ENCODE measurements at regions not wholly inside any gene's neighbourhood (a gene's known extent, or its start where the extent isn't known, plus 50 kb on each side); places are given as distances from the start of the nearest gene placed in this dataset.

DNA sequence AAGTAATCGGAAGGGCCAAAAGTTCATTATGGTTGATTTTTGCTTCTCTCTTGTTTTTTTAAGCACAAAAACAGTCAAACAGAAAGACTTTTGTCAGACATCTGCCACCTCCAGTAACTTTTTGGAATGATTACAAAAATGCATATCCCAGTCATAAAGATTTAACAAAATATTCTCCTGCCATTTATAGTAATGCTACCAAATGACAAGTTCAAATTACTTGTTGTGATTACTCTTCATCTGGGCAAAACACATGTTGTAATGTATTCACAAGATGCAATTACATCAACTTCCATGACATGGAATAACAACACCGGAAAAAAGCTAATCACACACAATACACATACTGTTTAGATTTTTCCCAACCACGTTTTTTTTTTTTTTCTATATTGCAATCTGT is 1017.5 kb upstream of the TENM4 start:
- no peak for DNase-seq (ENCODE audit: extremely low read depth, low read depth)
- H3K4me3 ChIP-seq (replicated peaks; ENCODE audit: low read depth, low read length) = no peak overlapping the region
- TF ChIP-seq, protein P1, sequence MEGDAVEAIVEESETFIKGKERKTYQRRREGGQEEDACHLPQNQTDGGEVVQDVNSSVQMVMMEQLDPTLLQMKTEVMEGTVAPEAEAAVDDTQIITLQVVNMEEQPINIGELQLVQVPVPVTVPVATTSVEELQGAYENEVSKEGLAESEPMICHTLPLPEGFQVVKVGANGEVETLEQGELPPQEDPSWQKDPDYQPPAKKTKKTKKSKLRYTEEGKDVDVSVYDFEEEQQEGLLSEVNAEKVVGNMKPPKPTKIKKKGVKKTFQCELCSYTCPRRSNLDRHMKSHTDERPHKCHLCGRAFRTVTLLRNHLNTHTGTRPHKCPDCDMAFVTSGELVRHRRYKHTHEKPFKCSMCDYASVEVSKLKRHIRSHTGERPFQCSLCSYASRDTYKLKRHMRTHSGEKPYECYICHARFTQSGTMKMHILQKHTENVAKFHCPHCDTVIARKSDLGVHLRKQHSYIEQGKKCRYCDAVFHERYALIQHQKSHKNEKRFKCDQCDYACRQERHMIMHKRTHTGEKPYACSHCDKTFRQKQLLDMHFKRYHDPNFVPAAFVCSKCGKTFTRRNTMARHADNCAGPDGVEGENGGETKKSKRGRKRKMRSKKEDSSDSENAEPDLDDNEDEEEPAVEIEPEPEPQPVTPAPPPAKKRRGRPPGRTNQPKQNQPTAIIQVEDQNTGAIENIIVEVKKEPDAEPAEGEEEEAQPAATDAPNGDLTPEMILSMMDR (IDR thresholded peaks at IDR 0.05; ENCODE audit: low read depth, low read length, missing control alignments) = no peak

DNA sequence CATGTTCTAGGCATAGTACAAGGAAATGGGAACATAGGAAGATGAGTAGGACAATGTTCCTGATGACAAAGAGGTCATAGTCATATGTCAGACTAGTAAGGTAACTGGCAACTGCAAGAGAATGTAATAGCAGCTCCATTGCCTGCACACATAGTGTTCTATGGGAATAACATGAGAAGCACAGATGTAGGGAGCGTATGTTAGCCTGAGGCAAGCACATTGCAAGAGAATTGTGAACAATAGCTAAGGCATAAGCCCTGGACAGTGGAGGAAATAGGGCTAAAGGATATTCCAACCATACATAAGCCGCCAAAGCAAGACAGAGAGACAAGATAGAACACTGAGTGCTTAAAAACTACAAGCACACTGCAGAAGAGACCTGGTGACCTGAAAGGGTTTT is 1017.0 kb upstream of the TENM4 start:
- TF ChIP-seq, protein P1 (IDR thresholded peaks at IDR 0.05; ENCODE audit: low read depth, low read length, missing control alignments) = no peak
- no peak overlapping the region for H3K4me3 ChIP-seq (replicated peaks; ENCODE audit: low read depth, low read length)
- DNase-seq (ENCODE audit: extremely low read depth, low read depth) = no peak

DNA sequence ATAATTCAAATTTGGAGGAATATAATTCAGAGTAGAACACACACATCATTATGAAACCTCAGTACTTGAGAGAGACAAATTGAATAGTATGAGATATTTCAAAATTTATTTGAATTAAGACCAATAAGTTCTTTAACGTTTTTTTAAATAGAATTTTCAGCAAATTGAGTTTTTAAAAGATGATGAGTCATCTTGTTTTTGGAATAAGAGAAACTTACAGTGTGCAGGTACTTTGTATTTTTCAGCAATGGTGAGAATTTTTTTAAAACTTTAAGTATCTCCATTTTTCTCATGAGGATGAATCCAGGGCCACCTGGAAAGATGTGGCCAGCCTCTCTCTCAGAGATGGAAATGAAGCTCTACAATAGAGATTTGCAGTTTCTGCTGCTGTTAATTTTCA is 1015.0 kb upstream of the TENM4 start:
- H3K4me3 ChIP-seq (replicated peaks; ENCODE audit: low read depth, low read length) = no peak overlapping the region
- DNase-seq (ENCODE audit: extremely low read depth, low read depth) = no peak
- TF ChIP-seq, protein P1 (IDR thresholded peaks at IDR 0.05; ENCODE audit: low read depth, low read length, missing control alignments) = no peak

DNA sequence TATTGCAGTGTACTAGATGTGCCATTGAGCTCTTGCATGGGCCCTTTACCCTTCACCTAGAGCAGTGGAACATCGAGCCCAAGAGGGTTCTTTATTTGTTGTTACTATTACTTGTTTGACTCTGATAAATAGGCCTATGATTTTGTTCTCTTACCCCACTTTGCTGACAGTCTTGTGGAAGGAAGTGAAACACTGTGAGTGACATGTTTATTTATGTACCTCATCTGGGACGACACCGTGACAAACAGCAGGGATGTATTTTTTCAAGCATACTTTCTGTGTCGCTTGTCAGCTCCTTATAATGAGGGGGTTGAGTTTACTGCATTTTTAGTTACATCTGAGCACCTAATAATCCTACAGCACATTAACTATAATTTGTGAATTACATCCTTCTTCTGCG is 1010.3 kb upstream of the TENM4 start:
- DNase-seq (ENCODE audit: extremely low read depth, low read depth) = no peak
- H3K4me3 ChIP-seq (replicated peaks; ENCODE audit: low read depth, low read length) = no peak overlapping the region
- TF ChIP-seq, protein P1 (IDR thresholded peaks at IDR 0.05; ENCODE audit: low read depth, low read length, missing control alignments) = no peak

DNA sequence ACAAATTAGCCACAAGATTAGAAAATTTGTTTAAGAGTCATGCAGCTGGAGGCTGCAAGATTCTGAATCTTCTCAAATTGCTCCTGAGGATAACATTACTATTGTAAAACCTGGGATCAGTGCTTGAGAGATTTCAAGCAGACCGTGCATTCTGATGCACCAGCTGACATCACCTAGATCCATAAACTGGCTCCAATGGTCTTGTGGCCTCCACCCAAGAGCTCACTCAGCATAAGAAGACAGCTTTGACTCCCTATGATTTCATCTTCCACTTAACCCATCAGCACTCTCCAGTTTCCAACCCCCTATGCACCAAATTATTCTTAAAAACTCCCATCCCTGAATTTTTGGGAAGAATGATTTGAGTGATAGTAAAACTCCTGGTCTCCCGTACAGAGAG is 1007.9 kb upstream of the TENM4 start:
- TF ChIP-seq, protein P1 (IDR thresholded peaks at IDR 0.05; ENCODE audit: low read depth, low read length, missing control alignments) = no peak
- DNase-seq (ENCODE audit: extremely low read depth, low read depth) = no peak

DNA sequence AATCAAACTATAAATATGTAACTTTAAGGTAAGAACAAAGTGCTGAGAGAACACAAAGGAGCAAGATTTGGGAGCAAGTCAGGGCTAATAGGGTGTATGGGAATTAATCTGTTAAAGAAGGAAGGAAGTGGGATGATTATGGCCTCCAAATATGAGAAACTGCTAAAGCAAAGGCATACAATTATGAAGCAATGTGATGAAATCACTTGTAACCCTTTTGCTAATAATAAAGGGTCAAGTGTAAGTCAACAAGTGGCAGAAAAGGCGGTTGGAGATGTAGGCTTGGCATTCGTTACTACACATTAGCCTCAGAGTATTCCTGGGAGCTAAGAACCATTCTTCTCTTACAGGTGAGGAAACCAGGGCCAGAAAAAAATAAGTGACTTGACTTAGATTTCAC is 1002.3 kb upstream of the TENM4 start:
- no peak overlapping the region for H3K4me3 ChIP-seq (replicated peaks; ENCODE audit: low read depth, low read length)
- DNase-seq (ENCODE audit: extremely low read depth, low read depth) = no peak
- TF ChIP-seq, protein P1 (IDR thresholded peaks at IDR 0.05; ENCODE audit: low read depth, low read length, missing control alignments) = no peak

More for the DNA sequence above, 1007.9 kb upstream of the TENM4 start:
- H3K4me3 ChIP-seq (replicated peaks; ENCODE audit: low read depth, low read length) = no peak overlapping the region

DNA sequence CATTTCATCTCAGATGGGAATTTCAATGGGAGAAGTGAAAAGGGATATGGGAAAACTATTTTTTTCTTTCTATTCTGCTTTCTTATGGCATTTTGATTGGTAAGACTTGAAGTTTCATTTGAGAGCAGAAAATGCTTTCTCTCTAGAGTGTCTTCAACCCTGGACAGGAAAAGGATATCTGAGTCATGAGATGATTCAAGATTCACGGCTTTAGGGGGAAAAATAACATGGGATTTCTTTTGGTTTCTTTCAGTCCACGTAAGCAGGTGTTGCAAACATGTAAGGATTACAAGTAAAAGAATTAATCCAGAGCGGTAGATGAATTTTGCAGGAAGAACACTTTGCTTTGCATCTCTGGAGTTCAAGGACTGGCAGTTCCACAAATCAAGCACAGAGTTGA is 1001.0 kb upstream of the TENM4 start:
- TF ChIP-seq, protein P1 (IDR thresholded peaks at IDR 0.05; ENCODE audit: low read depth, low read length, missing control alignments) = no peak
- H3K4me3 ChIP-seq (replicated peaks; ENCODE audit: low read depth, low read length) = no peak overlapping the region
- DNase-seq (ENCODE audit: extremely low read depth, low read depth) = no peak

Measured in HFF-Myc (cell line).